ENCODE measurements at regions not wholly inside any gene's neighbourhood (a gene's known extent, or its start where the extent isn't known, plus 50 kb on each side); places are given as distances from the start of the nearest gene placed in this dataset.

GRCh38 chr6:113699239-113699638, 157.9 kb upstream of the MARCKS start:
- ATAC-seq (ENCODE audit: low FRiP score in 2 of 2) (no peak), DNase-seq (no peak)
- no peak overlapping the region for H3K4me3 ChIP-seq
- no peaks in the 10 kb centered on the region for H3K27me3 ChIP-seq
- TF ChIP-seq, protein P1, sequence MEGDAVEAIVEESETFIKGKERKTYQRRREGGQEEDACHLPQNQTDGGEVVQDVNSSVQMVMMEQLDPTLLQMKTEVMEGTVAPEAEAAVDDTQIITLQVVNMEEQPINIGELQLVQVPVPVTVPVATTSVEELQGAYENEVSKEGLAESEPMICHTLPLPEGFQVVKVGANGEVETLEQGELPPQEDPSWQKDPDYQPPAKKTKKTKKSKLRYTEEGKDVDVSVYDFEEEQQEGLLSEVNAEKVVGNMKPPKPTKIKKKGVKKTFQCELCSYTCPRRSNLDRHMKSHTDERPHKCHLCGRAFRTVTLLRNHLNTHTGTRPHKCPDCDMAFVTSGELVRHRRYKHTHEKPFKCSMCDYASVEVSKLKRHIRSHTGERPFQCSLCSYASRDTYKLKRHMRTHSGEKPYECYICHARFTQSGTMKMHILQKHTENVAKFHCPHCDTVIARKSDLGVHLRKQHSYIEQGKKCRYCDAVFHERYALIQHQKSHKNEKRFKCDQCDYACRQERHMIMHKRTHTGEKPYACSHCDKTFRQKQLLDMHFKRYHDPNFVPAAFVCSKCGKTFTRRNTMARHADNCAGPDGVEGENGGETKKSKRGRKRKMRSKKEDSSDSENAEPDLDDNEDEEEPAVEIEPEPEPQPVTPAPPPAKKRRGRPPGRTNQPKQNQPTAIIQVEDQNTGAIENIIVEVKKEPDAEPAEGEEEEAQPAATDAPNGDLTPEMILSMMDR (IDR thresholded peaks at IDR 0.05) = no peak
- TF ChIP-seq EP300 (IDR thresholded peaks at IDR 0.05) = no peak
- H3K27ac ChIP-seq = no peak overlapping the region
- H3K9me3 ChIP-seq = no peaks in the 10 kb centered on the region
- H3K36me3 ChIP-seq = no peaks in the 10 kb centered on the region
- no peaks in the 10 kb centered on the region for H3K4me1 ChIP-seq

DNA sequence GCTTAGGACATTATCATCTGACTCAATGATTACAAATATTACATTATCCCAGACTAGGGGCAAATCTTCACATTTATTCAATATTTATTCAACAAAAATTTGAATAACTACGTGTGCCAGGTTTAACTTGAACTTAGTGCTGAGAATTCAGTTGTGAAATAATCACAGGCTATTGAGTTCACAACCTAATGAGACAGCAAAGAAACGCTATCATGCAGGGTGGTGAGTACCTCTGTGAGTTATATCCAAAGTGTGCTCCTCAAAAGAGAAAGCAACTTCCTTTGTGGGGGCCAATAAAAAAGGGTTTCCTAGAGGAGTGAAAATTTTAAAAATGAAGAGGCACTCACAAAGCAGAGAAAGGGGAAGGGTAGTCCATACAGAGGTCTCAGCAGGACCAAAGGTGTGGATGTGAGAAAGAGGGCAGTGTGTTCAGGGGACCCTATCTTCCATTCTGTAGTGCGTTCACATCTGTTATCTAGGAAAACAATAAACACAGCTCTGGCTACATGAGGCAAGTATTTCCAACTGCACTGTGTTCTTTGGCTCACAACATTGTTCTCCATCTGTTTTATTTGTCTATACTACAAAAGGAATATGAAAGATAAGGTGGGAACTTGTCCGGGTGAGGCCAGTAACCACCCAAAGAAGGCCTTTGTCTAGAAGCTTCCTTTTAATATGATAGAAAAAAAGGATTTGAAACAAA, 155.4 kb upstream of the MARCKS start:
- 69 to 70% methylated on average over 4 of the region's 4 CpGs for WGBS, 2 donors
- DNase-seq (no peak), ATAC-seq (ENCODE audit: low FRiP score in 2 of 2) (no peak)
- Histone ChIP-seq H3K27me3 (no peaks in the 10 kb centered on the region), H3K4me3 (no peak overlapping the region), H3K4me1 (no peaks in the 10 kb centered on the region), H3K36me3 (no peaks in the 10 kb centered on the region), H3K9me3 (no peaks in the 10 kb centered on the region), H3K27ac (no peak overlapping the region)
- TF ChIP-seq EP300 (IDR thresholded peaks at IDR 0.05) (no peak), POLR2A (IDR thresholded peaks at IDR 0.05) (no peak), POLR2AphosphoS5 (IDR thresholded peaks at IDR 0.05) (no peak)
- TF ChIP-seq, protein P1 (IDR thresholded peaks at IDR 0.05) = no peak

DNA sequence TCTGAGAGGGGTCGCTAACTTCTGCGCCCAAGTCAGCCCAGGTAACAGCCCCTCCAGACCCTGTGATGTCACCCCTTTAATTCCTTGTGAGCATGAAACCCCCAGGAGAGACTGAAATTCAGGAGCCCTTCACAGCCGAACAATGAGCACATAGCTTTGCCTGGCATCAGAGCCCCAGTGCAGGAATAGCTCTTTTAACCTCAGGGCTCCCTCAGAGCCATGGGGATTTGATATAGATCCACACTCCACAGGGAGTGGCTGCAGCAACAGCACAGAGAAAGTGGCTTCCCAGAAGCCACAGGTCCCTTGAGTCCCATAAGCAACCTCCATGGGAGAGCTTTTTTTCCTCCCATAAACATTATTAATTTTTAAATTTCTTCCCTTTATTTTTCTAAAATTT, 150.0 kb upstream of the MARCKS start:
- no peaks in the 10 kb centered on the region for H3K9me3 ChIP-seq
- WGBS, 2 donors = 93 to 100% methylated on average over 3 of the region's 3 CpGs
- H3K36me3 ChIP-seq = no peaks in the 10 kb centered on the region
- TF ChIP-seq POLR2AphosphoS5 (IDR thresholded peaks at IDR 0.05) (no peak), POLR2A (IDR thresholded peaks at IDR 0.05) (no peak)
- TF ChIP-seq, protein P1 (IDR thresholded peaks at IDR 0.05) = no peak
- H3K27me3 ChIP-seq = no peaks in the 10 kb centered on the region
- ATAC-seq (ENCODE audit: low FRiP score in 2 of 2) = no peak
- no peak overlapping the region for H3K4me3 ChIP-seq
- DNase-seq = no peak
- no peak overlapping the region for H3K27ac ChIP-seq
- no peaks in the 10 kb centered on the region for H3K4me1 ChIP-seq

DNA sequence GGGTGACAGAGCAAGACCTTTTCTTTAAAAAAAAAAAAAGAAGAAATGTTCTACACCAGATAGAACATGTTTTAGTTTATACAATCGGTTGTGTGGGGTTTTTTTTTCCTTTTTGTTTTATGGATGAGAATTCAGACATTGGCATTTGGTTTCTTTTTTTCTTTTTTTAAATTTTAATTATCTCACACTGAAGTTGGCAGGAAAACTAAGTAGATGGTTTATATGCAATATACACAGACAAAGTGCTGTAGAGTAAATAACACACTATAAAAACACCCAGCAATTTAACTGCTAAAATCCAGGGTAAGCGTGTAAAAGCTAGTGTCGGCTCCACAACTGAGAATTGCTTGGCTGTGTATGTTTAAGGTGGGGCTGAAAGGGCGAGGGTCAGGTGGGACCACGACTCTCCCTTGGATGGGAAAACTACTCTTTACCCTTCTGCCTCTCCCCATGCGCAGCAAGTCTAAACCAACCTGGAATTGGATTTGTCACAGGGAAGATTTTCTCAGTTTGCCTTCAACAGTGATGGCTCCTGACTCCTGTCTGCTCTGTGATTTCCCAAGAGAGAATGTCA, 147.1 kb upstream of the MARCKS start:
- no peaks in the 10 kb centered on the region for H3K9me3 ChIP-seq
- DNase-seq = no peak
- TF ChIP-seq POLR2AphosphoS5 (IDR thresholded peaks at IDR 0.05) = no peak
- TF ChIP-seq POLR2A (IDR thresholded peaks at IDR 0.05) = no peak
- no peak for TF ChIP-seq EP300 (IDR thresholded peaks at IDR 0.05)
- TF ChIP-seq, protein P1 (IDR thresholded peaks at IDR 0.05) = no peak
- H3K27ac ChIP-seq = no peak overlapping the region
- no peaks in the 10 kb centered on the region for H3K36me3 ChIP-seq
- H3K4me1 ChIP-seq = no peaks in the 10 kb centered on the region
- H3K4me3 ChIP-seq = no peak overlapping the region
- ATAC-seq (ENCODE audit: low FRiP score in 2 of 2) = no peak
- H3K27me3 ChIP-seq = no peaks in the 10 kb centered on the region
- 69 to 72% methylated on average over 6 of the region's 6 CpGs for WGBS, 2 donors

DNA sequence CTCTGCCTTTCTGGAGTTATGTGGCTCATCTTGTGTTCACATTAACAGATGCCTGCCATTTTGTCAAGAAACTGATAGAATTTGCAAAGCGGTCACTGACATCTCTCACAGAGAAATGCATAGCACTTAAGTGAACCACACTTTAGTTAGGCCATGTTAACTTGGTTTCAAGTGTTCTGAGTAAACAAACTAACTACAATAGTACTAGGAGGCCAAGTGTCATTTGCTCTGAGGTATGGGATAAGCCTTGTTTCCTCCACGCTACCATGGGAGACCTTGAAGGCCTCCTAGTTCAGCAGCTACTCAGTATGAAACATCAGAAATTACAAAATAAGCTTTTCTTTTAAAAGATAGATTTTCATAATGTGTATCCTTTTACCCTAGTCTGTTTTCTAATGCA, 143.5 kb upstream of the MARCKS start:
- no peaks in the 10 kb centered on the region for H3K9me3 ChIP-seq
- H3K4me1 ChIP-seq = no peaks in the 10 kb centered on the region
- no peaks in the 10 kb centered on the region for H3K36me3 ChIP-seq
- H3K4me3 ChIP-seq = no peak overlapping the region
- no peak overlapping the region for H3K27ac ChIP-seq
- WGBS, 2 donors = 66 to 75% methylated on average over 2 of the region's 2 CpGs
- TF ChIP-seq POLR2A (IDR thresholded peaks at IDR 0.05) (no peak), POLR2AphosphoS5 (IDR thresholded peaks at IDR 0.05) (no peak), EP300 (IDR thresholded peaks at IDR 0.05) (no peak)
- TF ChIP-seq, protein P1 (IDR thresholded peaks at IDR 0.05) = no peak
- H3K27me3 ChIP-seq = no peaks in the 10 kb centered on the region
- ATAC-seq (ENCODE audit: low FRiP score in 2 of 2) = peak in 1 of 2 donors; percentile 55
- no peak for DNase-seq
